ENCODE measurements at regions not wholly inside any gene's neighbourhood (a gene's known extent, or its start where the extent isn't known, plus 50 kb on each side); places are given as distances from the start of the nearest gene placed in this dataset.

DNA sequence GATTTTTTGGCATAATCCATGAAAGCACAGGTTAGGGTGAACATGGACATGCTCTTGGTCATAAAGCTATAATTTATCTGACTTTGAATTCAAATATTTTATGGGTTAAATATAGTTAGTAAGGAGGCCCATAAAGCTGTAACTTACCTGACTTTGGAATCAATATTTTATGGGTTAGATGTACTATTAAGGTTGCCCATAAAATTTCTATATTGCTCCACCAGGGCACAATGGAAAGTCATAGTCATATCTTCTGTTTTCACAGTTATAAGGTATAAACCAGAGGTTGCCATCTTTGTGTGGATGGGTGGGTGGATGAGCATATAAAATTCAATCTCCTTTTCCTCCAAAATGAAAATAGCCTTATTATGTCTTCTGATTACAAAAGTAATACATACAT lies 120.5 kb upstream of the ADAMTSL1 start:
- no peak for DNase-seq

DNA sequence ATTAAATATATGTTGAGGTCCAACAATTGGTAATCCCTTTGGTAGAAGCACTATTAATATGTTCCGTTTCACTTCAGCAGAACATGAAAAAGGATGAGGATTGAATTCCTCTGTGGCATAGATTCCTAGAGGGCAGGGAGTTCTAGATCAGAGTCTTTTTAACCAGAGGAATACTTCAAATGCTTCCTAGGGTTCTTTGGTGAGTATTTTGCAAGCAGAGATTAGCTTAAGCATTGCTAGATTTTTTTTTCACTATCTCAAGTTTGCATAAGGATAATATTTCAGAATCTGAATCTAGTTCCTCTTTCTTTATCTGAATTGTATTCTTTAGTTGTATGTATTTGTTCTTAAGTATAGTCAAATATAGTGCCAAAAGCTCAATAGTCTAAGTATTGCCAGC lies 116.6 kb upstream of the ADAMTSL1 start:
- DNase-seq = no peak

DNA sequence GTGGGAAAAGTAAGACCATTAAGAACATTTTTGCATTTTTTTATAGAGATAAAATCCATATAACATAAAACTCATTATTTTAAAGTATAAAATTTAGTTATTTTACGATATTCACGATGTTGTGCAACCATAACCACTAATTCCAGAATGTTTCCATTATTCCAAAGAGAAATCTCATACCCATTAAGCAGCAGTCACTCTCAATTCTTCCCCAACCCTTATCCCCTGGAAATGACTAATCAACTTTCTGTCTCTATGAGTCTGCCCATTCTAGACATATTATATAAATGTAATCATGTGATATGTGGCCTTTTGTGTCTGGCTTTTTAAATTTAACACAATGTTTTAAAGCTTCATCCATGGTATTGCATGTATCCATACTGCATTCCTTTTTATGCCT lies 115.6 kb upstream of the ADAMTSL1 start:
- no peak for DNase-seq

DNA sequence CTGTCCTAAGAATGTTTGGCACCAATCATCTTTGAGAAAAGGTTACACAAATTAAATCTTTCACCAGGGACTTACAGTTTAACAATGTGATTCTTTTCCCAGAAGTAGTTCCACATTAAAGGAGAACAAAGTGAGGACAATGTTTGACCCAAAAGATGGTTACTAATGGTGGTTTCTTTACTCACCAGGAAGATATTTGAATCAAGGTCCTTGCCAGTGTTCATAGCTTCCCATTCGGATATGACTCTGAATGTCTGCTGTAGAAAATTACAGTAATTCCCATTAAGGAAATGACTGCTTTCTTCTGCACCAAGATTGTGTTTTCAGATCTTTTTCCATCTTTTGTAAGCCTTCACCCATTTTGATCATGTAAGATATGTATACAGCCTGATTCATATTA lies 114.6 kb upstream of the ADAMTSL1 start:
- no peak for DNase-seq

DNA sequence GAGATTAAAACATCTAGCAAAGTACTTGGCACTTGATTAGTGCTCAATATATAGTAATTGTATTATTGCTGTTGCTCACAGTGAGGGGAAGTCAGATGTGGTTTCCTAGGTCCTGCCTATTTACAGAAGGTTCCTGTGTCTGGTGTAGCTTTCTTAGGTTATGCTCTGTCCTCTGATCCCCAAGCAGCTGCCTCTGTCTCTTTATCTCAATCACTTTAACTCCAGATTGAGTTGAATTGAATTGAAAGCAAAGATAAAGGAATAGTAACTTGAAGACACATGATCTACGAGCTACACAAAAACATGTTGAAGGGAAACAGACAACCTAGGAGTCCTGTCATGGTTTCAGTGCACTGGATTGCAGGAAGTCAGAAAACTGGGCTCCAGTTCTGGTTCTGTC lies 113.9 kb upstream of the ADAMTSL1 start:
- no peak for DNase-seq

DNA sequence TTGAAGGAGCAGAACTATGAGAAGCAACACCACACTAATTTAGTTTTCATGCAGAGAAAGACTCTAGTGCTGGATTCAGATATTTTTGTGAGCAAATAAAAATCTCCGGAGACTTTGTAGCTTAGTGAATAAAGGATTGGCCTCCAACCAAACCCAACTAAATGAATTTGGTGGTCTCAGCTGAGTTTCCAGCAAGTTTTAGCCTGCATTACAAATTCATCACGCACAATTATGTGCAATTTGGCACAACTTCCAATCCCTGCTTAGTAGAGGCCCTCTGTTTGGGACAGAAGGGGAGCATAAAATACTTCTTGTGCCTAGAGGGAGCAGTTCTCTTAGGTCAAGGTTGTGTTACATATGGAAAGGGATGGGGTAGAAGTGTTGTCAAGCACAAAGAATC lies 112.3 kb upstream of the ADAMTSL1 start:
- DNase-seq = peak; percentile 36

DNA sequence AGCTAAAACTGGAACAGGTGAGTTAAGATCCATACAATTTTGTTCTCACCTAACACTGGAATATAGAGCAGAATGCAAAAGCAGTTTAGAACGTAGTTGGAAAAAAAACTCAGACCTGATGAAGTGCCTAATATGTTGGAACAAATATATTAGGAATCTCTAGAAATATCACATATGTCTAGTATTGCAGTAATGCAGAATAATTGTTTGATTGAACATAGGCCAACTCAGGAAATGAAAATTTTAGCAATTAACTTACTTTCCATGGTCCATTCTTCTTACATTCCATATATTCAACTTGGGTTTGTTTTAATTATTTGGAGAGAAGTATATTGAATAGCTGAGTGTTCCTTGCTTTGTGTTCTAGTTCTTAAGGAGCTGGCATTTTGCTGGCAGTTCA lies 111.8 kb upstream of the ADAMTSL1 start:
- DNase-seq = no peak

DNA sequence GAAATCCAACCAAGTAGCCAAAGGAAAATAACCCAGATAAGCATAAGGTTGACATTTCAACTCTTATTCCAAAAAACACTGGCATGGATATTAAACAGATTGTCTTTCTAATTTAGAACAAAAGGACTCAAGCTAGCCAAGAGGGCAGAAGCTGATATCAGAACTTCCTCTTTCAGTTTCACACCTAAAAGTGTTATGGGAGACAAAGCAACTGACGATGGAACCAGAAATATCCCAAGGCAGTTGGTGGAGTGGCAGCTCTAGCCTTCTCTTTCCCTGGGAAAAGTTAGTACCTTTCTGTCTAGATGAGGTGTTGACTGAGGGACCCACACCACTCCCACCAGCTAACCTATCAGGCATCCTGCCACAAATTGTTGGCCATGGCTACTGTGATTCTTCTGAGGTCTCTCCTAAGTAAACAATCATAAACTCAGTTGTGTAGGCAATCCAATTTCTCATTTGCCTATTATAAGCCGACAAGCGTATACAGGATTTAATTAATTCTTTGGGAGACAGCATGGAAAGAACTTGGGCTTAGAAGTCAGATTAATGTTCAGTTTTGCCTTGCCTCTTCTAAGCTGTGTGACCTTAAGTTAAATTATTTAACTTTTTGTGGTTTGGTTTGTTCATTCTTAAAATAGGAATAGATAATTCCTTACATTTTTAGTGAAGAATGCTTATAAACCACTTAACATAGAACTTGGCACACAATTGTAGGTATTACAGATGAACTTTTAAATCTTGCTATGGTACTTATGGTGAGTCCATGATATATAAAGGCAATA lies 110.9 kb upstream of the ADAMTSL1 start:
- no peak for DNase-seq

DNA sequence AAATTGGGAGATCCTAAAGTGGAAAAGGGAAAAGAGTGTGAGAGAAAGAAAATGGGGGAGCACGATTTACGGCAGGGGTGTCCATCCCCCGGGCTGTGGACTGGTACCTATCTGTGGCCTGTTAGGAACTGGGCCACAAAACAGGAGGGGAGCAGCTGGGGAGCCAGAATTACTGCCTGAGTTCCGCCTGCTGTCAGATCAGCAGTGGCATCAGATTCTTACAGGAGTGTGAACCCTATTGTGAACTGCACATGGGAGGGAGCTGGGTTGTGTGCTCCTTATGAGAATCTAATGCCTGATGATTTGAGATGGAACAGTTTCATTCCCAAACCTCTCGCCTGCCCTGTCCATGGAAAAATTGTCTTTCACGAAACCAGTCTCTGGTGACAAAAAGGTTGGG lies 108.3 kb upstream of the ADAMTSL1 start:
- DNase-seq = no peak

DNA sequence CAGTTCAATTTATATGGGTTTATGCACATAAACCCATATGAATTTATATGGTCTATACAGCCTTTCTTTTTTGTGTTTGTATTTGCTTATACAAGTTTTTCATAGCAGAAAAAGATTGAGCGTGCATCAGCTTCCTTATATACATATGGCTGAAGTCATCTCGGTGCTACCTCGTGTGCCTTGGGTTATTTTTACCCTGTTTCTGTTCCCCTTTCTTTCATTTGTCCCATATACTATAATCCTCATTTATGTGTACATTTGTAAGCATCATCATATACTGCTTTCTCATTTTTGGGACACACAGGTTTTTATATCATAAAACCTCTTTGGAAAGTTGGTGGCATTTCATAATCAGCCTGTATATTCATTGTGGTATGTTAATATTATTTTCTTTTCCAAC lies 107.8 kb upstream of the ADAMTSL1 start:
- no peak for DNase-seq

DNA sequence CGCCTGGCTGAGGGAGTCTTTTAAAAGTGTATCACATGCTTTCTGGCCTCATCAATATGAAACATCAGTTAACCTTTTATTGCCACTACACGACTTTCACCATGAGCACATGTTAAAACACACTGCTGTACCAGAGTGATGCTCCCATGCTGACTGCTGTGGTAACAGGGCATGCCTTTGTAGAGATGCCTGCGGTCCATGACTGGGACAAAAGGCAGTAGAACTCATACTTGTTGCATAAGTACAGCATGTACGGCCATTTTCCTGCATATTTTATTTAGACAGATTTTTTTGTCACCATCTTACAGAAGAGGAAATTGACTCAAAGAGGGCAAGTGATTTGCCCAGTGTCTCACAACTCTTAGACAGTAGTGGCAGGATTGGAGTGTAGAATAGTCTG lies 105.7 kb upstream of the ADAMTSL1 start:
- no peak for DNase-seq

DNA sequence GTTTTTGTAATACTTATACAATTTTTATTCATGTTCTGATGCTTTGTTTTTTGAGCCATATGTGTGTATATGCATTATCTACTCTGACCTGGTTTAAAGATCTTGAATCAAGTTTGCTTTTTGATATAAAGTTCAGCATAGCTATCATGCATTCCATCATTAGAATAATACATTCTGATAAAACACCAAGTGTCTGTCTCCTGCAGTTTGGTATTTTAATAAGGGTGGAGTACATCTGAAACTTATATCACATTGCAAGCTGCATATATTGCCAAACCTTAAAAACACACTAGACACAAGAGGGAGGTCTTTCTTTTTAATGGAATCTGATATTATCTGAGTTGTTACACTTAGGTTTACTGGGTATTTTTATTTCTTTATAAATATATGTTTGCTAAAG lies 102.8 kb upstream of the ADAMTSL1 start:
- DNase-seq = peak; percentile 12

DNA sequence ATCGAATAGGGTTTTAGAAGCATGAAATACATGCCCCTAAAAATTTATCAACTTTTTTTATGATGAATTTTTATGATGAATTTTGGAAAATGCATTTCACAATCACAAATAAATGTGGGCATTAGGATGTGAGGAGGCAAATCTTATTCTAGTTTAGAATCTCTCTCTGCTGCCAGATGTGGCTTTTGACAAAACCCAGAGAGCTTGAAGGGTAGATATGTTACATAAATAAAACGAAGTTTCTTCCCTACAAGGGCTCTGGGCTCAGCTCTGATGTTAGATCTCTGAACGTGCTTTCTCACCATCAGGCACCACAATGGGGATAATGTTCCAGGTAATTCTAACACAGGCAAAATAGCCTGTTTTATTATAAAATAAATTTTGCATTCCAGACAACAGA lies 102.3 kb upstream of the ADAMTSL1 start:
- DNase-seq = no peak

DNA sequence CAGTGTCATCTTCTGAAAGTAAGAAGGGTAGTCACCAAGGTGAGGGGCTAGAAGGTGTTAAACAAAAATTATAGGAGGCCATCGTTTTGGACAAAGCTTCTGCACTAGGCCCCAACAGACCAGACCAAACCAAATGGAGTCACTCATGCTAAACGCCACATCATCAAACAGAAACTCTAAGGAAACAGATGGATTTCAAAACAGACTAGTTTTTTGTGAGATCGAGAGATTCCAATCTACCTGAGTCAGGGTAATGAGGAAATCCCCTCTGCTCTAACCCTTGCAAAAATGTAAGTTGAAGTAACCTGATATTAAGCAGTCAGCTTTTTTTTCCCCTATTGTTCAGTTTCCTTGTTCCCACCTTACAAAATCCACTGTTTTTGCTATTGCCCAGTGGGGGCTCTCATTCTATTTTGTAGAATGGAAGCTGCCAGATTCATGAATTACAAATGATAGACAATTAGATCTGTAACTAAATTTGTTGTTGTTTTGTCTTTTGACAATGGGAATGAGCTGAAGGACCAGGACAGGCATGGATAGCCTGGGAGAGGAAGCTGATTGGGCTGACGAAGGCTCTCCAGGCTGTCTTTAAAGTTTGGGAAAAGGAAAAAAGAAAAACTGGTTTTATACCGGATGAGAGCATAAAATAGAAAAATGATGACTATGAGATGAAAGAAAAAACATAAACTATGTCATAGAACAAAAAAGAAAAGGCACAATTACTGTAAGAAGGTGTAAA lies 94.7 kb upstream of the ADAMTSL1 start:
- no peak for DNase-seq

DNA sequence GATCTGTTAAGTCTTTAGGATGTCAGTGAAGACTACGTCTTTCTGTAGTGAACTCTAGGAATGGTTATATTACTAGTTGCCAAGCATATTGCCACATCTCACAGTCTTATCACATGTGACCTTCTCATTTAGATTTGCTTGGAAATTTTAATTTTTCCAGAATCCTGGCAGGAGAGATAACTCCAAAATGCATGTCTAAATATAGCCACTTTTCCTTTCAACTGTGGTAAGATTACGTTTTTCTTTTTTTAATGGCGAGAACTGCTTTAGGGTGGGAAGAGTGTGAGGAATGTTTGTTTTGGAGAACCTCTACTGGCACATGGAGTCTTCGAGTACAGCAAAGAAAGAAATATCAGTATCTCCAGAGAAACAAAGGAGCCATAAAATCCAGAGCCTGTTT lies 91.7 kb upstream of the ADAMTSL1 start:
- no peak for DNase-seq

DNA sequence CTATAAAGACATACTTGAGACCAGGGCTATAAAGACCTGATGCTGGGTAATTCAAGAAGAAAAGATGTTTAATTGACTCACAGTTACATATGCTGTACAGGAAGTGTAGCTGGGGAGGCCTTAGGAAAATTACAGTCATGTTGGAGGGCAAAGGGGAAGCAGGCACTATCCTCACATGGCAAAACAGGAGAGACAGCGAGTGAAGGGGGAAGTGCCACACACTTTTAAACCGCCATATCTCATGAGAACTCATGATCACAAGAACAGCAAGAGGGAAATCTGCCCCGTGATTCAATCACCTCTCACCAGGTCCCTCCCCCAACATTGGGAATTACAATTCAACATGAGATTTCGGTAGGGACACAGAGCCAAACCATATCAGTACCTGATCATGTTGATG lies 89.9 kb upstream of the ADAMTSL1 start:
- DNase-seq = no peak

DNA sequence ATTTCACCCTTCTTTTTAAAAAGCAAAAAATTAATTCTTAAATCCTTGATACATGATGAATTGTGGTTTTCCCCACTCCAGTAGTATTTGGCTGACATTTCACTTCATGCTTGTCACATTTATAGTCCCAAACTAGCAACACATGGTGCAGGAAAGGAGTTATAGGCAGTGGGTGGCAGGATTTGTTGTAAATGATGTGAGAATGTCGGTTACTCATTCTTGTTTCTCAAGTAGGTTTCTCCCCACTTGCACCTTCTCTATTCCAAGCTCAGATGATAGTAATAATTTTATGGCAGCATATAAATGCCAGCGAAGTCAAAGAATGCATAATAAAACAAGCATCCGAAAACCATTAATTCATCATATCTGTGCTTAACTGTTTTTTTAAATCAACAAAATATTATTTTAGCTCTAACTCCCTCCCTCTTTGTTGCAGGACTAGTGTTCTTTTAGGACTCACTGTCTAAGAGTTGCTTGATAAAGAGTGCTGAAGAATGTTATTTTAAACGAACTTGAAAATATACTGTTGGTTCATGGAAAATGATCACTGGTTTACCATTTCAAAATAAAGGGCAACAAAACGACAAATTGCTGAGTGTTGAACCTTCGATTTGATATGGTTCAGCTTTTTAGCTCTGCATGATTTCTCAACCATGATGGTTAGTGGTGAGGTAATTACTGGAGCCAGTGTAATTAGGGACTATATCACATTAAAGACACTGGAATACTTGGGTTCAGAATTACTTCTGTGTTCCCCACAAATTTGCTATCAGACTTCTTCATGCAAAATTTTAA lies 88.1 kb upstream of the ADAMTSL1 start:
- DNase-seq = peak; percentile 61

DNA sequence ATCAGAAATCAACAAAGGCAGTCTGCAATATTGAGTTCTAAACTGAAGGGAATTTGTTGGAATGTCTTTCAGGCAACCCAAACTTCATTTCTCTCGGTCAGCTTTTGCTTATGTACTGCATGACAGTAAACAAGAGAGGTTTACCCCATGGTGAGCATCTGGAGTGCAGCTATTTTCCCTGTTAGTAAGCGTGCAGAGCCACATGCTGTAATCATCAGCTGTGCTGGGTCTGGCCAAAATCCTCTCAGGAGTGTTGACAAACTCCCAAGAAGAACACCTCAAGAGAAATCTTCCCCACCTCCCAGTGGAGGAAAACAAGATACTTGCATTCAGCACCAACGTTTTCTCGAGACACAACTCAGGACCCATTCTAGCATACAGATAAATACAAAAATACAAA lies 83.6 kb upstream of the ADAMTSL1 start:
- peak; percentile 89 for DNase-seq

DNA sequence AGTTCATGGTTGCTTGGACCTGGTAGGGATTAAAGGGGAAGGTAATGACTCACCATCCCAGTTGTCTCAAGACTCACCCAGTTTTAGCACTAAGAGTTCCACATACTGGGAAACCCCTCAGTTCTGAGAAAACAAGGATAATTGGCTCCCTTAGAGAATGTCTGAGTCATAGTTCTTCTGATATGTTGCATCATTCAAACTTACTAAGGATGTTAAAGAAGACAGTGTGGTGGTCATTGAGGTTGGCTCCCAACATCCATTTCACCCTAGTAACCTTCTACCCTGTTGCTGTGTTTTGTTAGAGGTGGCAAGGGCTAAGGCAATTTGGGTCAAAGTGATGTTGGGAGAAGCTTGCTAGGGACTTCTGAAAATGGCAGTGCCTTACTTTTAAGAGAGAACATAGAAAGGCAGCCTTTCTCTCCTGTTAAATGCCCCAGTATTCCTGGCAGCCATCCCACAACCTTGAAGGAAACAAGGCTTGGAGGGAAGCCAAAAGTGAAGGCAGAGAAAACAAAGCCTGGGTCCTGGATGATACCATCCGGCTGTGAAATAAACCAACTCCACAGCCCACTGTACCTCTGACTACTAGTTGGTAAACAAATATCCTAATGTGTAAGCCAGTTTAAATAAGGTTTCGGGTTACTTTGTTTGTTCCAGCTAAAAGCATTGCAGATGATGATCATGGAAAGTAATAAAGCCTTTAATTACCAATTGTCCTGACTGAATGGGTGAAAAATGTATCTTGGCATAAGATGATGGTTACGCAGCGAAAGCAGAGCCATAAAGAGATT lies 80.4 kb upstream of the ADAMTSL1 start:
- peak; percentile 89 for DNase-seq

DNA sequence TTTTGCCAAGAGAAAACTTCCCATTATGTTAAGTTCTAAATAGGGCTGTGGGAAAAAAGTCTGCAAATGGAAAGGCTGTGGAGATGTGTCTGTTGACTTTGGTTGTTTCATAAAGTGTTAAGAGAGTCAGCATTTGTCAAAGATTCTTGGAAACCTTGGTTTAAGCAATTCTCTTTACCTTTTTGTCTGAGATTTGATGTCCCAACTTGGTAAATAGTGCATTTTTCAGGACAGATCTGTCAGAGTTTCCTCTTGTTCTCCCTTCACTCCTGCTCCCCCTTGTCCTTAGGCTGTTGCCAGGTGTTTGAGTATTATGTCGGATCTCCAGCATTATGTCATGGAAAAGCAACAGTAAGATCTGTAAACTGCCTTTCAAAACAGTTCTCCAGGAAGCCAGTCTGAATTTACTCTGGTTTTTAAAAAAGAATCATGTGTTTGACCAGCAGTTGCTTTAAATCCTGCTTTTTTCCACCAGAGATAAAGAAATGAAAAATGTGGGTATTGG lies 79.1 kb upstream of the ADAMTSL1 start:
- DNase-seq = peak; percentile 40

DNA sequence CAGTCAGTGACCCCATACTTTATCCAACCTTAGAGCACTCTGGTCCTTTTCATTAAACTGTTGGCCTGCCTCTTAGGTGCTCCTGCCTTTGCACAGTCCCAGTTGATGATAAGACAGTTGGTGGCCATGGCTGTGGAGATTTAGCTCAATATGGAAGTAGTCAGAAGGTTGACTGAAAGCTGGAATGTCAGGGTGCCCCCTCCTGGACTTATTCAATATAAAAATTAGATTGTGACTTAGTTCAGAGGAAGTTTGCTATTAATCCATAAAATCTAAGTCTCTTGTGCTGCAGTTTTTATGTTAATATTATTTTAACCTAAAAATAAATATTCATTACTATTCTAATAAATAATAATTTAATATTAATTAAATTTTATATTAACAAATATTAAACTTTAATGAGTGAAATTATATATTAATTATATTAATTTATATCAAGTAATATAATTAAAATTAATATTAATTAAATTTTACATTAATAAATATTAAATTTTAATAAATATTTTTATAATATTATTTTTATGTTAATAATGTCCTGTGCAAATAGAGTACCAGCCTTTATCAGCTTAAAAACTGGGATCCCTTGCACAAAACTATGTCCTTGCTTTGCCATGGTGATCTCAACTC lies 77.7 kb upstream of the ADAMTSL1 start:
- DNase-seq = peak; percentile 26

DNA sequence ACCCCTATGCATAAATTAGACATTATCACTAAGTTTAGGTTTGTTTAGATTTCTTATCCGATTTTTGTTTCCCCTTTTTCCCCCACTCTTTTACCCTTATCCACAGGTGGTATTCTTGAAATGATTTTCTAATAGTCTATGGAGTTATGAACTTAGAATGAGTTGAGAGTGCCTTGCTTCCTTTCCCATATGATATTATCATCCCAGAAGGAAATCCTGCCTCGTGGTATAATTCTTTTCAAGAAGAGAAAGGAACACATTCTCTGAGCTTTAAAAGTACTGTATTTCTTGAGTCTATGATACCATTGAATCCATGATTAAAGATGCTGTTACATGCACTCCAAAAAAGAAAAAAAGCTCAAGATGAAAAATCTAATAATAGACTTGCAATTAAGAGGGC lies 76.9 kb upstream of the ADAMTSL1 start:
- no peak for DNase-seq

All from skin of body (tissue), 1 donor.